GM19463 (cell line): ENCODE measurements at regions not wholly inside any gene's neighbourhood (a gene's known extent, or its start where the extent isn't known, plus 50 kb on each side); places are given as distances from the start of the nearest gene placed in this dataset.
"Not testable (repeated sequence)": the region's sequence is repeated elsewhere in the genome, so short reads cannot be mapped to it uniquely, and the experiment has no call there.

Experiments used
- ATAC-seq: cut with Tn5 transposase; IDR thresholded peaks from one replicate; pipeline ENCODE4 v1.9.1; 2021; ENCODE audit warnings: mild to moderate bottlenecking, moderate library complexity; ENCODE audit not compliant: unreplicated experiment

GRCh38 chr4:98828801-98829200 is 100.1 kb downstream of the EIF4E start:
- no peak for ATAC-seq

GRCh38 chr4:98827661-98828060 is 101.3 kb downstream of the EIF4E start:
- ATAC-seq, result no peak

- ATAC-seq, result no peak
These were observed 106.8 kb downstream of the EIF4E start for GRCh38 chr4:98822144-98822543.

GRCh38 chr4:98818116-98818515 is 110.8 kb downstream of the EIF4E start:
- ATAC-seq, result not testable (repeated sequence)

- no peak for ATAC-seq
These were observed 112.1 kb downstream of the EIF4E start for GRCh38 chr4:98816816-98817215.

GRCh38 chr4:98816386-98816785 is 112.5 kb downstream of the EIF4E start:
- ATAC-seq, result no peak

GRCh38 chr4:98804403-98804802 is 124.5 kb downstream of the EIF4E start:
- ATAC-seq, result no peak

GRCh38 chr4:98803251-98803650 is 125.7 kb downstream of the EIF4E start:
- ATAC-seq, result no peak

- no peak for ATAC-seq
These were observed 126.1 kb downstream of the EIF4E start for GRCh38 chr4:98802770-98803198.

- ATAC-seq, result no peak
These were observed 127.6 kb downstream of the EIF4E start for GRCh38 chr4:98801259-98801725.

- no peak for ATAC-seq
These were observed 131.9 kb downstream of the EIF4E start for GRCh38 chr4:98796991-98797390.

- peak; percentile 62 for ATAC-seq
These were observed 134.2 kb downstream of the EIF4E start for GRCh38 chr4:98794565-98795205.

GRCh38 chr4:98793658-98794057 is 135.2 kb upstream of the TSPAN5 start:
- no peak for ATAC-seq

GRCh38 chr4:98786866-98787265 is 128.5 kb upstream of the TSPAN5 start:
- ATAC-seq, result no peak

- no peak for ATAC-seq
These were observed 126.7 kb upstream of the TSPAN5 start for GRCh38 chr4:98784947-98785706.

GRCh38 chr4:98781641-98782357 is 123.4 kb upstream of the TSPAN5 start:
- ATAC-seq, result no peak

- no peak for ATAC-seq
These were observed 122.5 kb upstream of the TSPAN5 start for GRCh38 chr4:98780926-98781325.

GRCh38 chr4:98779088-98779487 is 120.7 kb upstream of the TSPAN5 start:
- no peak for ATAC-seq

- ATAC-seq, result no peak
These were observed 119.8 kb upstream of the TSPAN5 start for GRCh38 chr4:98778206-98778605.

- ATAC-seq, result no peak
These were observed 117.3 kb upstream of the TSPAN5 start for GRCh38 chr4:98775672-98776071.

GRCh38 chr4:98773638-98774037 is 115.2 kb upstream of the TSPAN5 start:
- no peak for ATAC-seq
